ENCODE measurements at regions not wholly inside any gene's neighbourhood (a gene's known extent, or its start where the extent isn't known, plus 50 kb on each side); places are given as distances from the start of the nearest gene placed in this dataset.

DNA sequence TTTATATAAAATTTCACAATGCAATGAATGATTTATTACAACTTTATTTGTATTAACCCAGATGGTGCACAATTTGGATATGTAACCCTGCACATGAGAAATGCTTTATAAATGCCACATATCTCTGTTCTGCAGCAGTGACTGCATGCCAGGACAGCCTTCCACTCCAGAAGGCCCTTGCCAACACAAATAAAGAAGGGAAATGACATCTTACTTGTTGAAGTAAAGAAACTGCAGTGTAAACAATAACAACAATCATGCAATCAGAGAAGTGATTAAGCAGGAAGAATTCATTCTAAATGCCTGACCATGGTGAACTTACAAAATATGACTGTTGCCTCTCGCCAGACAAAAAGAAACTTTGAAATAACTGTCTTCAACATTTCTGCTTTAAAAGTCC is 129.9 kb upstream of the CHST9 start:
- no peaks in the 10 kb centered on the region for H4K20me1 ChIP-seq (ENCODE audit: insufficient read depth, low read length)
- H3K9me1 ChIP-seq (ENCODE audit: insufficient read depth, low read length): no peaks in the 10 kb centered on the region
- ChIA-PET POLR2A (ENCODE audit: unreplicated experiment) (no interaction called here), CTCF (no interaction called here)
- no peak overlapping the region for H2BK120ac ChIP-seq (ENCODE audit: low read depth, low read length)
- H4K5ac ChIP-seq (ENCODE audit: low read depth, low read length): no peak overlapping the region
- H3K27ac ChIP-seq (ENCODE audit: insufficient read depth, low read length): no peak overlapping the region
- no peak overlapping the region for H3K23ac ChIP-seq (ENCODE audit: low read depth, low read length)
- no peak overlapping the region for H2BK5ac ChIP-seq (ENCODE audit: low read depth, low read length, poor library complexity, severe bottlenecking)
- no peaks in the 10 kb centered on the region for H3K79me1 ChIP-seq (ENCODE audit: low read depth in 1 of 2, low read length in 2 of 2)
- peaks cover 2% of the 10 kb centered on the region; the same call in 1 of the 2 replicates for H3K9me3 ChIP-seq (ENCODE audit: control insufficient read depth, insufficient read depth, low read length)
- no peaks in the 10 kb centered on the region for H3K36me3 ChIP-seq (ENCODE audit: control insufficient read depth, insufficient read depth, low read length)
- H2AFZ ChIP-seq (replicated peaks; ENCODE audit: low read length, poor library complexity): no peak overlapping the region
- no peak overlapping the region for H3K18ac ChIP-seq (ENCODE audit: low read depth, low read length)
- H3K56ac ChIP-seq (ENCODE audit: extremely low read depth, insufficient read depth, low read length): no peak overlapping the region
- WGBS, 2 experiments (ENCODE audit: extremely low coverage in 2 of 2, insufficient read length in 1 of 2): no CpG with 5 or more reads among the region's 1 CpG
- H3K4me3 ChIP-seq (ENCODE audit: insufficient read depth, low read depth, low read length): no peak overlapping the region
- no peak overlapping the region for H2BK15ac ChIP-seq (ENCODE audit: low read depth, low read length)
- no peak overlapping the region for H2AK5ac ChIP-seq (ENCODE audit: low read depth, low read length)
- H3K9ac ChIP-seq (ENCODE audit: low read depth, low read length): no peak overlapping the region
- TF ChIP-seq MAZ (IDR thresholded peaks at IDR 0.05; ENCODE audit: borderline replicate concordance, low read depth, low read length): no peak
- no peak for TF ChIP-seq BHLHE40 (IDR thresholded peaks at IDR 0.05; ENCODE audit: low read depth, low read length)
- no peak for TF ChIP-seq USF2 (IDR thresholded peaks at IDR 0.05; ENCODE audit: low read depth, low read length)
- TF ChIP-seq SMC3 (IDR thresholded peaks at IDR 0.05; ENCODE audit: low read depth, low read length): no peak
- no peak for TF ChIP-seq CTCF (conservative IDR thresholded peaks at IDR 0.05; ENCODE audit: low read depth, low read length)
- no peak for TF ChIP-seq NFE2L2 (IDR thresholded peaks at IDR 0.05; ENCODE audit: low read depth, low read length)
- no peak for TF ChIP-seq POLR2A (IDR thresholded peaks at IDR 0.05; ENCODE audit: low read depth, low read length)
- TF ChIP-seq CEBPB (IDR thresholded peaks at IDR 0.05; ENCODE audit: low read depth, low read length): no peak
- no peak for TF ChIP-seq CHD1 (IDR thresholded peaks at IDR 0.05; ENCODE audit: low read depth, low read length)
- TF ChIP-seq, protein P1, sequence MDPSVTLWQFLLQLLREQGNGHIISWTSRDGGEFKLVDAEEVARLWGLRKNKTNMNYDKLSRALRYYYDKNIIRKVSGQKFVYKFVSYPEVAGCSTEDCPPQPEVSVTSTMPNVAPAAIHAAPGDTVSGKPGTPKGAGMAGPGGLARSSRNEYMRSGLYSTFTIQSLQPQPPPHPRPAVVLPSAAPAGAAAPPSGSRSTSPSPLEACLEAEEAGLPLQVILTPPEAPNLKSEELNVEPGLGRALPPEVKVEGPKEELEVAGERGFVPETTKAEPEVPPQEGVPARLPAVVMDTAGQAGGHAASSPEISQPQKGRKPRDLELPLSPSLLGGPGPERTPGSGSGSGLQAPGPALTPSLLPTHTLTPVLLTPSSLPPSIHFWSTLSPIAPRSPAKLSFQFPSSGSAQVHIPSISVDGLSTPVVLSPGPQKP (IDR thresholded peaks at IDR 0.05; ENCODE audit: borderline replicate concordance, low read depth, low read length): no peak
- dilution Hi-C loops (cut with HindIII; ENCODE audit: low sequenced_read_pairs, unreplicated experiment) (no loop called here), in situ Hi-C loops (cut with MboI; ENCODE audit: low sequenced_read_pairs) (no loop called here), intact Hi-C loops (cut with micrococcal nuclease) (no loop called here)
- H3K4ac ChIP-seq (ENCODE audit: low read depth, low read length): no peak overlapping the region
- H3K4me2 ChIP-seq (ENCODE audit: low read depth, low read length): no peak overlapping the region
- no peaks in the 10 kb centered on the region for H3K27me3 ChIP-seq (ENCODE audit: control insufficient read depth, insufficient read depth, low read length)
- H4K8ac ChIP-seq (ENCODE audit: low read depth in 2 of 2, low read length in 2 of 2): no peak overlapping the region
- ATAC-seq (ENCODE audit: low read depth) (no peak), DNase-seq (no peak)
- BruUV-seq (replicated peaks): no TSS peak
- H3K4me1 ChIP-seq (ENCODE audit: control insufficient read depth, insufficient read depth, low read length): no peaks in the 10 kb centered on the region
- no peak overlapping the region for H4K91ac ChIP-seq (ENCODE audit: insufficient read depth, low read depth, low read length)
- no peak overlapping the region for H2BK20ac ChIP-seq (ENCODE audit: low read depth, low read length)
- H2AK9ac ChIP-seq (replicated peaks; ENCODE audit: low read depth, low read length, poor library complexity): no peak overlapping the region
- H3K14ac ChIP-seq (replicated peaks; ENCODE audit: low read depth, low read length): no peak overlapping the region
